AG10803 (cell line): ENCODE measurements at regions not wholly inside any gene's neighbourhood (a gene's known extent, or its start where the extent isn't known, plus 50 kb on each side); places are given as distances from the start of the nearest gene placed in this dataset.

Experiments
- DNase-seq: peaks from one replicate; pipeline ENCODE4 v3.0.0; 2010; ENCODE audit warnings: low read depth
- H3K4me3 ChIP-seq: 2 replicates; pipeline ENCODE4 v1.5.1; 2011; ENCODE audit warnings: mild to moderate bottlenecking, low read length, control low read depth
- CTCF ChIP-seq: conservative IDR thresholded peaks from 2 replicates; pipeline ENCODE4 v1.5.1; 2011; ENCODE audit warnings: mild to moderate bottlenecking, low read length, control low read depth, inconsistent platforms

GRCh38 chr1:96048572-96049212 is 672.9 kb upstream of the PTBP2 start:
- H3K4me3 ChIP-seq: no peak overlapping the region
- DNase-seq: no peak
- no peak for TF ChIP-seq CTCF

GRCh38 chr1:96049759-96050409 is 671.7 kb upstream of the PTBP2 start:
- TF ChIP-seq CTCF: no peak
- H3K4me3 ChIP-seq: no peak overlapping the region
- no peak for DNase-seq

- DNase-seq: no peak
- no peak for TF ChIP-seq CTCF
- no peak overlapping the region for H3K4me3 ChIP-seq
These were observed 662.3 kb upstream of the PTBP2 start for GRCh38 chr1:96059276-96059675.

GRCh38 chr1:96059736-96060135 is 661.8 kb upstream of the PTBP2 start:
- no peak for TF ChIP-seq CTCF
- H3K4me3 ChIP-seq: no peak overlapping the region
- DNase-seq: no peak

- DNase-seq: no peak
- TF ChIP-seq CTCF: no peak
- no peak overlapping the region for H3K4me3 ChIP-seq
These were observed 661.0 kb upstream of the PTBP2 start for GRCh38 chr1:96060621-96061020.

- H3K4me3 ChIP-seq: no peak overlapping the region
- no peak for TF ChIP-seq CTCF
- DNase-seq: peak; percentile 4
These were observed 649.6 kb upstream of the PTBP2 start for GRCh38 chr1:96072021-96072420.

- no peak for TF ChIP-seq CTCF
- H3K4me3 ChIP-seq: no peak overlapping the region
- no peak for DNase-seq
These were observed 648.5 kb upstream of the PTBP2 start for GRCh38 chr1:96073100-96073499.
